ENCODE measurements at regions not wholly inside any gene's neighbourhood (a gene's known extent, or its start where the extent isn't known, plus 50 kb on each side); places are given as distances from the start of the nearest gene placed in this dataset.

DNA sequence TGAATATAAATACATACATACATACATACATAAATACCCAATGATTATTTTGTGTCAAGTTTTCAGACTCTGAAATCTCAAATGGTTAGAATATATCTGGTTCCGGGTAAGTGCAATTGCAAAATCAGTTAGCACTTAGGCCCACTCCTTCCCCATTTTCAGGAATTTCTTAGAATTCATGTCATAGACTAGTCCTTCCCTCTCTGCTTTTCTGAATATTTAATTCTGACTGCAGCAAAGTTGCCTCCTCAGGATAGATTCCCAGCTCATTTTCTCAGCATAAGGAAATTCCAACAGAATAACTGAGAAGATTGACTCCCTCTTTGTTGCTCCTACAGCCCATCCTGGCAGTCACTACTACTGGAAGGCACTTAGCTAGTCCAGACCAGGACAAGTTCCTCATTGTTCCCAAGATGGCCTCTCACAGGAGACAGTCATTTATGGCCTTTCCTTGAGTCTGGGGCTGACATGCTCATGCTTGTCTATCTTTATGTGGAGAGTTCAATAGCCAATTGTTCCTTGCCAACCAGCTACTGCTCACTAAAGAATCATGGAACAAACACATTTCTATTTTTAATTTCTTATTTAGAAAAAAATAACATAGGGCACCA, 142.9 kb upstream of the ITGB1 start:
- peaks cover 3% of the 10 kb centered on the region for H3K27me3 ChIP-seq
- H3K4me1 ChIP-seq, result no peaks in the 10 kb centered on the region
- H3K36me3 ChIP-seq, result no peaks in the 10 kb centered on the region
- 78 to 88% methylated on average over 1 of the region's 1 CpG for WGBS, 2 donors (ENCODE audit: low coverage in 1 of 2)
- H3K9me3 ChIP-seq, result no peaks in the 10 kb centered on the region
- no peak for TF ChIP-seq POLR2AphosphoS5 (IDR thresholded peaks at IDR 0.05)
- no peak for TF ChIP-seq EP300 (IDR thresholded peaks at IDR 0.05; ENCODE audit: low read depth)
- no peak for TF ChIP-seq POLR2A (IDR thresholded peaks at IDR 0.05)
- TF ChIP-seq, protein P1, sequence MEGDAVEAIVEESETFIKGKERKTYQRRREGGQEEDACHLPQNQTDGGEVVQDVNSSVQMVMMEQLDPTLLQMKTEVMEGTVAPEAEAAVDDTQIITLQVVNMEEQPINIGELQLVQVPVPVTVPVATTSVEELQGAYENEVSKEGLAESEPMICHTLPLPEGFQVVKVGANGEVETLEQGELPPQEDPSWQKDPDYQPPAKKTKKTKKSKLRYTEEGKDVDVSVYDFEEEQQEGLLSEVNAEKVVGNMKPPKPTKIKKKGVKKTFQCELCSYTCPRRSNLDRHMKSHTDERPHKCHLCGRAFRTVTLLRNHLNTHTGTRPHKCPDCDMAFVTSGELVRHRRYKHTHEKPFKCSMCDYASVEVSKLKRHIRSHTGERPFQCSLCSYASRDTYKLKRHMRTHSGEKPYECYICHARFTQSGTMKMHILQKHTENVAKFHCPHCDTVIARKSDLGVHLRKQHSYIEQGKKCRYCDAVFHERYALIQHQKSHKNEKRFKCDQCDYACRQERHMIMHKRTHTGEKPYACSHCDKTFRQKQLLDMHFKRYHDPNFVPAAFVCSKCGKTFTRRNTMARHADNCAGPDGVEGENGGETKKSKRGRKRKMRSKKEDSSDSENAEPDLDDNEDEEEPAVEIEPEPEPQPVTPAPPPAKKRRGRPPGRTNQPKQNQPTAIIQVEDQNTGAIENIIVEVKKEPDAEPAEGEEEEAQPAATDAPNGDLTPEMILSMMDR (IDR thresholded peaks at IDR 0.05), result no peak
- no peak overlapping the region for H3K27ac ChIP-seq
- no peak for DNase-seq
- H3K4me3 ChIP-seq, result no peak overlapping the region
- in situ Hi-C loops (cut with MboI; ENCODE audit: low pct_ligation_motif_present in 1 of 4, low pct_unique_long_range_greater_than_20kb in 1 of 4, low sequenced_read_pairs in 3 of 4) (no loop called here), intact Hi-C loops (cut with DNase I; ENCODE audit: low total_unique reads) (no loop called here)

DNA sequence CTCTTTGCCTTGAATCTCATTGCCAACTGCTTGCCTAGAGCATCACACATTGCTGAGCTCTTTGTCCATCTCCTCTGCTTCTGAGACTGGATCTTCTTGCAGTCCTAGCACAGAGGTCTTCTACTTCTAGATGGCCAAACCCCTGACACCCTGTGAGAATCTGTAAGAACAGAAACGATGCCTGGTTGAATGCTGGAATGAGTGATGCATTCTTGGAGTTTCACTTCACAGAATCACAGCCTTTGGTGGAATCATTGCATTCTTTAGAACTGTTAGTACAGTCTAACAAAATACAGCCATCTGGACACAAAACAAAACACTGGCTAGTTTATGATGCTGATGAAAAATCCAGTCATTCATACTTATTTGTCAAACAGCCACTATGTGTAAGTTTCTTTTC, 141.7 kb upstream of the ITGB1 start:
- no peak overlapping the region for H3K27ac ChIP-seq
- in situ Hi-C loops (cut with MboI; ENCODE audit: low pct_ligation_motif_present in 1 of 4, low pct_unique_long_range_greater_than_20kb in 1 of 4, low sequenced_read_pairs in 3 of 4), result no loop called here
- 48% methylated on average over 1 of the region's 1 CpG; no CpG with 5 or more reads in 1 of the 2 donors for WGBS, 2 donors (ENCODE audit: low coverage in 1 of 2)
- H3K4me1 ChIP-seq, result no peaks in the 10 kb centered on the region
- no peak overlapping the region for H3K4me3 ChIP-seq
- no peak for DNase-seq
- no peaks in the 10 kb centered on the region for H3K9me3 ChIP-seq
- TF ChIP-seq EP300 (IDR thresholded peaks at IDR 0.05; ENCODE audit: low read depth) (no peak), POLR2A (IDR thresholded peaks at IDR 0.05) (no peak)
- H3K27me3 ChIP-seq, result peaks cover 3% of the 10 kb centered on the region
- intact Hi-C loops (cut with DNase I; ENCODE audit: low total_unique reads), result no loop called here
- H3K36me3 ChIP-seq, result no peaks in the 10 kb centered on the region

DNA sequence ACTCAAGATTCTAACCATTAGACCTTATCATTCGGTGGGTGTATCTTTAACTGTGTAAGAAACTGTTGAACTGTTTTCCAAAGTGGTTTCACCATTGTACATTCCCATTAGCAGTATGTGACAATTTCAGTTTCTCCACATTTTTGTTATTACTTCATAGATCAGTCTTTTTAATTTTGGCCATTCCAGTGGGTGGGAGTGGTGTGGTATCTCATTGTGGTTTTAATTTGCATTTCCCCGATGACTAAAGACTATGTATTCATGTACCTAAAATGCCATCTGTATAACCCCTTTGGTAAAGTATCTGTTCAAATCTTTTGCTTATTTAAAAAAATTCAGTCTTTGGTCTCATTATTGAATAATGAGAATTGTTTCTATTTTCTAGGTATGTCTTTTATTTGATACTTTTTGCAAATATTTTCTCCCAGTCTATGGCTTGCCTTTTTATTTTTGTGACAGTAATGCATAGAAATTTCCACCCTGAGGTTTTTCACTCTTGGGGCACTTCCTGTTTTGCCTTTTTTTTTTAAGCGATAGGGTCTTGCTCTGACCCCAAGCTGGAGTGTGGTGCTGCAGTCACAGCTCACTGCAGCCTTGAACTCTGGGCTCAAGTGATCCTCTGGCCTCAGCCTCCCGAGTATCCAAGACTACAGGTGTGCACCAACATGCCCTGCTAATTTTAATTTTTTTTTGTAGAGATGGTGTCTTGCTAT, 141.1 kb upstream of the ITGB1 start:
- in situ Hi-C loops (cut with MboI; ENCODE audit: low pct_ligation_motif_present in 1 of 4, low pct_unique_long_range_greater_than_20kb in 1 of 4, low sequenced_read_pairs in 3 of 4), result no loop called here

DNA sequence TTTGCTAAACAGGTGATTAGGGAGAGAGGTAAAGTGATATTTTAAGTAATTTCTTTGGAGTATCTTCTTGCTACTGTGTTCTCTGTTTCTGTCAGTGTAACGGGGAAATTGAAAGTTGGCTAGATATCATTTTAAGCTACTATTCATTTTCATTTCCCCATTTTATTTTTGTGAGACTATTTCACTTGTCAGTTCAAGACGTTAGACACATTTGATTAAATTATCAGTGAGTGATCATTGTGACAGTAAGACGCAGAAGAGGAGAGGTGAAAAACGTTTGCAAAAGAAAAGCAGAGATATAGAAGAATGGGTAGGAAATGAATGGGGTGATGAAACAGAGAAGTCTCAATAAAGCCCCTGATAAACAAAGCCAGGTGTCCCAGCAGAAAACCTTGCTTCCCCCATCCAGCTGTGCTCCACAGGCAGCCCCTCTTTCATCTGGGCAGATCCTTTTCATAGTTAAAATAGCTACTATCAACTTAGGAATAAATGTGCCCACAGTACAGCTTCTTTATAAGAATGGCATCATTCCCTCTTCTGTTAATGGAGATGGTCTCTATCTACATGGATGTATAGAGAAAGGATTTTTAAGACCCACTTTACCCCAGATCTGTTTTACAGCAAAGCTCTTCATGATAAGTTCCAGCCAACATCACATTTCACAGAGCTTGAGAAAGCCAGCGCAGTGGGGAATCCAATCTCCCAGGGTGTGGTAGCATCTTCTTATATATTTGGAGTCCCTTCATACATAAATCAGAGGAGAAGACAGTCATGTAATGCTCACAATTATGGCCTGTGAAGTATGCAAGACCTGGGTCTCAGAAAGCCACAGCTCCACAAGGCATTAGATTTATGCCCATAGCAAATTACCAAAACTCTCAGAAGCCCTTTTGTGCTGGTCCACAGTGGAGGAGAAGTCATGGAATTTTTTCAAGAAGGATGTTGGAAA, 138.1 kb upstream of the ITGB1 start:
- DNase-seq, result no peak
- H3K4me1 ChIP-seq, result no peaks in the 10 kb centered on the region
- intact Hi-C loops (cut with DNase I; ENCODE audit: low total_unique reads), result no loop called here
- no peaks in the 10 kb centered on the region for H3K9me3 ChIP-seq
- WGBS, 2 donors (ENCODE audit: low coverage in 1 of 2), result 62 to 65% methylated on average over 5 of the region's 5 CpGs
- in situ Hi-C loops (cut with MboI; ENCODE audit: low pct_ligation_motif_present in 1 of 4, low pct_unique_long_range_greater_than_20kb in 1 of 4, low sequenced_read_pairs in 3 of 4), result no loop called here
- no peak for TF ChIP-seq EP300 (IDR thresholded peaks at IDR 0.05; ENCODE audit: low read depth)
- TF ChIP-seq POLR2AphosphoS5 (IDR thresholded peaks at IDR 0.05), result no peak
- TF ChIP-seq, protein P1 (IDR thresholded peaks at IDR 0.05), result no peak
- TF ChIP-seq POLR2A (IDR thresholded peaks at IDR 0.05), result no peak
- H3K27me3 ChIP-seq, result peaks cover 3% of the 10 kb centered on the region
- H3K4me3 ChIP-seq, result no peak overlapping the region
- H3K27ac ChIP-seq, result no peak overlapping the region
- no peaks in the 10 kb centered on the region for H3K36me3 ChIP-seq

More for the DNA sequence above, 141.1 kb upstream of the ITGB1 start:
- Histone ChIP-seq H3K4me3 (no peak overlapping the region), H3K27ac (no peak overlapping the region), H3K4me1 (no peaks in the 10 kb centered on the region), H3K27me3 (peaks cover 3% of the 10 kb centered on the region), H3K36me3 (no peaks in the 10 kb centered on the region), H3K9me3 (no peaks in the 10 kb centered on the region)
- 73 to 81% methylated on average over 4 of the region's 4 CpGs for WGBS, 2 donors (ENCODE audit: low coverage in 1 of 2)
- intact Hi-C loops (cut with DNase I; ENCODE audit: low total_unique reads), result no loop called here
- TF ChIP-seq, protein P1 (IDR thresholded peaks at IDR 0.05), result no peak
- TF ChIP-seq EP300 (IDR thresholded peaks at IDR 0.05; ENCODE audit: low read depth) (no peak), POLR2AphosphoS5 (IDR thresholded peaks at IDR 0.05) (no peak), POLR2A (IDR thresholded peaks at IDR 0.05) (no peak)
- no peak for DNase-seq
